WTC11 (cell line): ENCODE measurements at regions not wholly inside any gene's neighbourhood (a gene's known extent, or its start where the extent isn't known, plus 50 kb on each side); places are given as distances from the start of the nearest gene placed in this dataset.

Source experiments
- ATAC-seq: fragments of 200-7000 bp; cut with Tn5 transposase; 2 replicates; pipeline ENCODE4 v1.10.0; 2021; ENCODE audit warnings: mild to moderate bottlenecking, moderate library complexity
- CTCF ChIA-PET: fragments of 300-600 bp; sonication (Branson Sonifier 250); formaldehyde crosslinking; loops from one replicate; lab custom pipeline; 2021; ENCODE audit warnings: antibody characterized with exemption; lab: Charles Lee
- POLR2A ChIA-PET: fragments of 350-600 bp; sonication (Branson Sonifier 250); formaldehyde crosslinking; loops from one replicate; lab custom pipeline; 2021; ENCODE audit warnings: antibody characterized with exemption; lab: Charles Lee
- DNase-seq: peaks from one replicate; pipeline ENCODE4 v3.0.0; 2021; ENCODE audit warnings: low spot score
- H3K27ac Mint-ChIP-seq: 2 replicates; pipeline ENCODE4 v1.8.0; 2021; ENCODE audit warnings: mixed read lengths
- H3K27me3 Mint-ChIP-seq: 2 replicates; pipeline ENCODE4 v1.8.0; 2021; ENCODE audit warnings: low read depth, mild to moderate bottlenecking, moderate library complexity, mixed read lengths
- H3K36me3 Mint-ChIP-seq: 2 replicates; pipeline ENCODE4 v1.8.0; 2021; ENCODE audit warnings: mixed read lengths
- H3K4me1 Mint-ChIP-seq: 2 replicates; pipeline ENCODE4 v1.8.0; 2022; ENCODE audit warnings: mixed read lengths
- H3K4me3 Mint-ChIP-seq: 2 replicates; pipeline ENCODE4 v1.8.0; 2021; ENCODE audit warnings: mild to moderate bottlenecking, moderate library complexity, mixed read lengths
- H3K9me3 Mint-ChIP-seq: 2 replicates; pipeline ENCODE4 v1.8.0; 2021; ENCODE audit warnings: mixed read lengths
- ATF1 ChIP-seq: sonication (generic); formaldehyde crosslinking; IDR thresholded peaks from 2 replicates; pipeline ENCODE4 v1.8.1; 2023; ENCODE audit warnings: mild to moderate bottlenecking, moderate library complexity, missing genetic modification reagents
- CBFB ChIP-seq: sonication (generic); formaldehyde crosslinking; IDR thresholded peaks from 2 replicates; pipeline ENCODE4 v1.8.1; 2022; ENCODE audit warnings: mild to moderate bottlenecking, low read depth, missing genetic modification reagents
- CREM ChIP-seq: sonication (generic); formaldehyde crosslinking; IDR thresholded peaks from 2 replicates; pipeline ENCODE4 v1.8.1; 2022; ENCODE audit warnings: mild to moderate bottlenecking, missing genetic modification reagents, moderate library complexity
- EMX1 ChIP-seq: fragments of 250-450 bp; sonication (Bioruptor Pico); IDR thresholded peaks from 2 replicates; pipeline ENCODE4 v1.8.0; 2021; ENCODE audit warnings: mild to moderate bottlenecking
- ETV6 ChIP-seq: sonication (generic); formaldehyde crosslinking; IDR thresholded peaks from 2 replicates; pipeline ENCODE4 v1.8.1; 2022; ENCODE audit warnings: mild to moderate bottlenecking, missing genetic modification reagents
- FOXJ3 ChIP-seq: sonication (generic); formaldehyde crosslinking; IDR thresholded peaks from 2 replicates; pipeline ENCODE4 v1.9.0; 2021; ENCODE audit warnings: missing genetic modification reagents, mild to moderate bottlenecking, borderline replicate concordance
- GTF2I ChIP-seq: fragments of 250-450 bp; sonication (Bioruptor Pico); conservative IDR thresholded peaks from 2 replicates; pipeline ENCODE4 v1.4.0; 2021; ENCODE audit warnings: mild to moderate bottlenecking
- NFATC4 ChIP-seq: fragments of 250-450 bp; sonication (Bioruptor Pico); IDR thresholded peaks from 2 replicates; pipeline ENCODE4 v1.9.0; 2021; ENCODE audit warnings: mild to moderate bottlenecking
- NR1H2 ChIP-seq: sonication (generic); formaldehyde crosslinking; IDR thresholded peaks from 2 replicates; pipeline ENCODE4 v1.9.0; 2021; ENCODE audit warnings: mild to moderate bottlenecking, moderate library complexity, missing genetic modification reagents
- NR3C1 ChIP-seq: sonication (generic); formaldehyde crosslinking; conservative IDR thresholded peaks from 2 replicates; pipeline ENCODE4 v1.8.1; 2023; ENCODE audit warnings: low read depth, mild to moderate bottlenecking, missing genetic modification reagents
- OVOL2 ChIP-seq: fragments of 250-450 bp; sonication (Bioruptor Pico); IDR thresholded peaks from 2 replicates; pipeline ENCODE4 v1.9.0; 2021; ENCODE audit warnings: mild to moderate bottlenecking, borderline replicate concordance
- PRDM15 ChIP-seq: sonication (generic); formaldehyde crosslinking; IDR thresholded peaks from 2 replicates; pipeline ENCODE4 v1.8.0; 2022; ENCODE audit warnings: missing genetic modification reagents
- USF1 ChIP-seq: sonication (generic); formaldehyde crosslinking; IDR thresholded peaks from 2 replicates; pipeline ENCODE4 v1.8.0; 2022; ENCODE audit warnings: mild to moderate bottlenecking, missing genetic modification reagents
- ZNF138 ChIP-seq: sonication (generic); formaldehyde crosslinking; conservative IDR thresholded peaks from 2 replicates; pipeline ENCODE4 v1.8.1; 2022; ENCODE audit warnings: mild to moderate bottlenecking, moderate library complexity, missing genetic modification reagents
- ZNF396 ChIP-seq: fragments of 250-450 bp; sonication (Bioruptor Pico); IDR thresholded peaks from 2 replicates; pipeline ENCODE4 v1.8.0; 2021; ENCODE audit warnings: mild to moderate bottlenecking, moderate library complexity, borderline replicate concordance
- TF ChIP-seq, protein P1 (sequence below): sonication (generic); formaldehyde crosslinking; IDR thresholded peaks from 2 replicates; pipeline ENCODE4 v1.8.1; 2023; ENCODE audit warnings: mild to moderate bottlenecking, missing genetic modification reagents
- TF ChIP-seq, protein P2 (sequence below): sonication (generic); formaldehyde crosslinking; IDR thresholded peaks from 2 replicates; pipeline ENCODE4 v1.8.0; 2023; ENCODE audit warnings: mild to moderate bottlenecking, missing genetic modification reagents
- TF ChIP-seq, protein P3 (sequence below): sonication (generic); formaldehyde crosslinking; IDR thresholded peaks from 2 replicates; pipeline ENCODE4 v1.8.1; 2023; ENCODE audit warnings: mild to moderate bottlenecking, missing genetic modification reagents, borderline replicate concordance

DNA sequence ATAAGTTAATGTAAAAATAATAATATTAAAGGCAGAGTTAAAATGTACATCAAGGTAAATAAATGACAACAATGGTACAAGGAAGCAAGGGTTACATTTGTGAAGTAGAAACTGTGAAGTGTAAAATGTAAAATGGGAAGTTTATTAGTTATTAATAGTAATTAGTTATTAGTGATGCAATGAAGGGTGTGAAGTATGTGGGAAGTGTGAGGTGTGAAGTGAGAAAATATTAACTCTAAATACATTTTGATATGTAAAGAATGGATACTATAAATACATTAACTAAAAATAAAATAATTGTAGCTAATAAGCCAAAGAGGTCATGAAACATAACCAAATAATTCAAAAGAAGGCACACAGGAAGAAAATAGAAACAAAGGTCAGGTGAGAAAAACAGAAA lies 316.4 kb downstream of the GBA3 start:
- CTCF ChIA-PET, result no interaction called here

More for the DNA sequence above, 316.4 kb downstream of the GBA3 start:
- no peaks in the 10 kb centered on the region for H3K27me3 Mint-ChIP-seq
- H3K4me3 Mint-ChIP-seq, result no peak overlapping the region
- no peaks in the 10 kb centered on the region for H3K9me3 Mint-ChIP-seq
- no peak overlapping the region for H3K27ac Mint-ChIP-seq
- no peak for TF ChIP-seq NFATC4
- TF ChIP-seq USF1 (CRISPR knock-in tag), result no peak
- TF ChIP-seq NR1H2 (CRISPR knock-in tag), result no peak
- no peak for TF ChIP-seq CREM (CRISPR knock-in tag)
- TF ChIP-seq, protein P1, sequence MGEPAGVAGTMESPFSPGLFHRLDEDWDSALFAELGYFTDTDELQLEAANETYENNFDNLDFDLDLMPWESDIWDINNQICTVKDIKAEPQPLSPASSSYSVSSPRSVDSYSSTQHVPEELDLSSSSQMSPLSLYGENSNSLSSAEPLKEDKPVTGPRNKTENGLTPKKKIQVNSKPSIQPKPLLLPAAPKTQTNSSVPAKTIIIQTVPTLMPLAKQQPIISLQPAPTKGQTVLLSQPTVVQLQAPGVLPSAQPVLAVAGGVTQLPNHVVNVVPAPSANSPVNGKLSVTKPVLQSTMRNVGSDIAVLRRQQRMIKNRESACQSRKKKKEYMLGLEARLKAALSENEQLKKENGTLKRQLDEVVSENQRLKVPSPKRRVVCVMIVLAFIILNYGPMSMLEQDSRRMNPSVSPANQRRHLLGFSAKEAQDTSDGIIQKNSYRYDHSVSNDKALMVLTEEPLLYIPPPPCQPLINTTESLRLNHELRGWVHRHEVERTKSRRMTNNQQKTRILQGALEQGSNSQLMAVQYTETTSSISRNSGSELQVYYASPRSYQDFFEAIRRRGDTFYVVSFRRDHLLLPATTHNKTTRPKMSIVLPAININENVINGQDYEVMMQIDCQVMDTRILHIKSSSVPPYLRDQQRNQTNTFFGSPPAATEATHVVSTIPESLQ (CRISPR knock-in tag), result no peak
- TF ChIP-seq, protein P2, sequence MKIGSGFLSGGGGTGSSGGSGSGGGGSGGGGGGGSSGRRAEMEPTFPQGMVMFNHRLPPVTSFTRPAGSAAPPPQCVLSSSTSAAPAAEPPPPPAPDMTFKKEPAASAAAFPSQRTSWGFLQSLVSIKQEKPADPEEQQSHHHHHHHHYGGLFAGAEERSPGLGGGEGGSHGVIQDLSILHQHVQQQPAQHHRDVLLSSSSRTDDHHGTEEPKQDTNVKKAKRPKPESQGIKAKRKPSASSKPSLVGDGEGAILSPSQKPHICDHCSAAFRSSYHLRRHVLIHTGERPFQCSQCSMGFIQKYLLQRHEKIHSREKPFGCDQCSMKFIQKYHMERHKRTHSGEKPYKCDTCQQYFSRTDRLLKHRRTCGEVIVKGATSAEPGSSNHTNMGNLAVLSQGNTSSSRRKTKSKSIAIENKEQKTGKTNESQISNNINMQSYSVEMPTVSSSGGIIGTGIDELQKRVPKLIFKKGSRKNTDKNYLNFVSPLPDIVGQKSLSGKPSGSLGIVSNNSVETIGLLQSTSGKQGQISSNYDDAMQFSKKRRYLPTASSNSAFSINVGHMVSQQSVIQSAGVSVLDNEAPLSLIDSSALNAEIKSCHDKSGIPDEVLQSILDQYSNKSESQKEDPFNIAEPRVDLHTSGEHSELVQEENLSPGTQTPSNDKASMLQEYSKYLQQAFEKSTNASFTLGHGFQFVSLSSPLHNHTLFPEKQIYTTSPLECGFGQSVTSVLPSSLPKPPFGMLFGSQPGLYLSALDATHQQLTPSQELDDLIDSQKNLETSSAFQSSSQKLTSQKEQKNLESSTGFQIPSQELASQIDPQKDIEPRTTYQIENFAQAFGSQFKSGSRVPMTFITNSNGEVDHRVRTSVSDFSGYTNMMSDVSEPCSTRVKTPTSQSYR, result no peak
- TF ChIP-seq PRDM15 (CRISPR knock-in tag), result no peak
- no peak for TF ChIP-seq GTF2I
- TF ChIP-seq NR3C1 (CRISPR knock-in tag), result no peak
- TF ChIP-seq, protein P3, sequence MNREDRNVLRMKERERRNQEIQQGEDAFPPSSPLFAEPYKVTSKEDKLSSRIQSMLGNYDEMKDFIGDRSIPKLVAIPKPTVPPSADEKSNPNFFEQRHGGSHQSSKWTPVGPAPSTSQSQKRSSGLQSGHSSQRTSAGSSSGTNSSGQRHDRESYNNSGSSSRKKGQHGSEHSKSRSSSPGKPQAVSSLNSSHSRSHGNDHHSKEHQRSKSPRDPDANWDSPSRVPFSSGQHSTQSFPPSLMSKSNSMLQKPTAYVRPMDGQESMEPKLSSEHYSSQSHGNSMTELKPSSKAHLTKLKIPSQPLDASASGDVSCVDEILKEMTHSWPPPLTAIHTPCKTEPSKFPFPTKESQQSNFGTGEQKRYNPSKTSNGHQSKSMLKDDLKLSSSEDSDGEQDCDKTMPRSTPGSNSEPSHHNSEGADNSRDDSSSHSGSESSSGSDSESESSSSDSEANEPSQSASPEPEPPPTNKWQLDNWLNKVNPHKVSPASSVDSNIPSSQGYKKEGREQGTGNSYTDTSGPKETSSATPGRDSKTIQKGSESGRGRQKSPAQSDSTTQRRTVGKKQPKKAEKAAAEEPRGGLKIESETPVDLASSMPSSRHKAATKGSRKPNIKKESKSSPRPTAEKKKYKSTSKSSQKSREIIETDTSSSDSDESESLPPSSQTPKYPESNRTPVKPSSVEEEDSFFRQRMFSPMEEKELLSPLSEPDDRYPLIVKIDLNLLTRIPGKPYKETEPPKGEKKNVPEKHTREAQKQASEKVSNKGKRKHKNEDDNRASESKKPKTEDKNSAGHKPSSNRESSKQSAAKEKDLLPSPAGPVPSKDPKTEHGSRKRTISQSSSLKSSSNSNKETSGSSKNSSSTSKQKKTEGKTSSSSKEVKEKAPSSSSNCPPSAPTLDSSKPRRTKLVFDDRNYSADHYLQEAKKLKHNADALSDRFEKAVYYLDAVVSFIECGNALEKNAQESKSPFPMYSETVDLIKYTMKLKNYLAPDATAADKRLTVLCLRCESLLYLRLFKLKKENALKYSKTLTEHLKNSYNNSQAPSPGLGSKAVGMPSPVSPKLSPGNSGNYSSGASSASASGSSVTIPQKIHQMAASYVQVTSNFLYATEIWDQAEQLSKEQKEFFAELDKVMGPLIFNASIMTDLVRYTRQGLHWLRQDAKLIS (CRISPR knock-in tag), result no peak
- no peak for TF ChIP-seq EMX1 (CRISPR knock-in tag)
- no peak for TF ChIP-seq ATF1 (CRISPR knock-in tag)
- no peak for TF ChIP-seq CBFB (CRISPR knock-in tag)
- TF ChIP-seq OVOL2, result no peak
- TF ChIP-seq ETV6 (CRISPR knock-in tag), result no peak
- no peak for TF ChIP-seq ZNF396
- no peak for TF ChIP-seq FOXJ3 (CRISPR knock-in tag)
- no peak for TF ChIP-seq ZNF138
- ATAC-seq (no peak), DNase-seq (no peak)
- no peaks in the 10 kb centered on the region for H3K36me3 Mint-ChIP-seq
- H3K4me1 Mint-ChIP-seq, result no peaks in the 10 kb centered on the region
- POLR2A ChIA-PET, result no interaction called here
